HL-60 (cell line): ENCODE measurements at regions not wholly inside any gene's neighbourhood (a gene's known extent, or its start where the extent isn't known, plus 50 kb on each side); places are given as distances from the start of the nearest gene placed in this dataset.
A peak's percentile ranks its signal among the peaks of the same experiment; 100 is the strongest.

Experiments
- DNase-seq, 2 experiments: peaks; one replicate each; pipeline ENCODE4 v3.0.0-alpha.2; 2010 to 2020; ENCODE audit warnings: low read depth in 1 of 2, low spot score in 1 of 2
- H3K27ac ChIP-seq: fragments of 250-450 bp; sonication (Bioruptor Pico); replicated peaks from 2 replicates; pipeline ENCODE4 v1.5.1; 2020; ENCODE audit warnings: mild to moderate bottlenecking, moderate library complexity
- H3K27me3 ChIP-seq: fragments of 250-450 bp; sonication (Bioruptor Pico); 2 replicates; pipeline ENCODE4 v1.5.1; 2021; ENCODE audit warnings: mild to moderate bottlenecking, moderate library complexity; ENCODE audit not compliant: insufficient read depth, poor library complexity, severe bottlenecking
- H3K4me3 ChIP-seq: replicated peaks from 2 replicates; pipeline ENCODE4 v1.5.1; 2011; ENCODE audit warnings: mild to moderate bottlenecking, control low read depth, low read length; ENCODE audit not compliant: insufficient read depth
- CTCF ChIP-seq: IDR thresholded peaks from one replicate; pipeline ENCODE4 v1.5.1; 2011; ENCODE audit warnings: low read length, control low read depth, inconsistent platforms; ENCODE audit not compliant: insufficient read depth
- GABPA ChIP-seq: IDR thresholded peaks from 2 replicates; pipeline ENCODE4 v1.6.1; 2012; ENCODE audit warnings: low read depth
- POLR2AphosphoS5 ChIP-seq: IDR thresholded peaks from 2 replicates; pipeline ENCODE4 v1.6.1; 2012; ENCODE audit warnings: low read depth
- REST ChIP-seq: IDR thresholded peaks from 2 replicates; pipeline ENCODE4 v1.6.1; 2012; ENCODE audit warnings: low read depth; ENCODE audit not compliant: insufficient replicate concordance
- SPI1 ChIP-seq: IDR thresholded peaks from 2 replicates; pipeline ENCODE4 v1.6.1; 2012; ENCODE audit warnings: low read depth, mild to moderate bottlenecking, borderline replicate concordance

- H3K27ac ChIP-seq: no peak overlapping the region
- no peak for DNase-seq
- no peak for TF ChIP-seq REST
- no peaks in the 10 kb centered on the region for H3K27me3 ChIP-seq
- no peak overlapping the region for H3K4me3 ChIP-seq
Observed at GRCh38 chr3:194852345-194852744, 166.7 kb downstream of the FAM43A start.

- TF ChIP-seq GABPA: no peak
- DNase-seq: no peak
- Histone ChIP-seq H3K4me3 (no peak overlapping the region), H3K27me3 (no peaks in the 10 kb centered on the region), H3K27ac (no peak overlapping the region)
Observed at GRCh38 chr3:194852831-194853508, 167.3 kb downstream of the FAM43A start.

- Histone ChIP-seq H3K4me3 (no peak overlapping the region), H3K27ac (no peak overlapping the region), H3K27me3 (no peaks in the 10 kb centered on the region)
- no peak for DNase-seq
- TF ChIP-seq CTCF (no peak), REST (no peak), GABPA (no peak), SPI1 (no peak), POLR2AphosphoS5 (no peak)
Observed at GRCh38 chr3:194854206-194854605, 168.5 kb downstream of the FAM43A start.

GRCh38 chr3:194854659-194855390, 169.1 kb downstream of the FAM43A start:
- Histone ChIP-seq H3K27me3 (no peaks in the 10 kb centered on the region), H3K4me3 (no peak overlapping the region), H3K27ac (0 out of 2 replicates have a peak overlapping the region, but pooled peaks have one; percentile 2)
- DNase-seq: peak; percentile 38 to 70
- TF ChIP-seq POLR2AphosphoS5 (no peak), GABPA (no peak), SPI1 (peak; percentile 52; the same call in 1 of the 2 replicates)

GRCh38 chr3:194856296-194856695, 170.6 kb downstream of the FAM43A start:
- DNase-seq: no peak
- H3K4me3 ChIP-seq: no peak overlapping the region
- no peaks in the 10 kb centered on the region for H3K27me3 ChIP-seq
- no peak for TF ChIP-seq GABPA
- TF ChIP-seq REST: no peak
- no peak for TF ChIP-seq POLR2AphosphoS5
- TF ChIP-seq SPI1: no peak
- TF ChIP-seq CTCF: no peak
- H3K27ac ChIP-seq: no peak overlapping the region
